ENCODE measurements at regions not wholly inside any gene's neighbourhood (a gene's known extent, or its start where the extent isn't known, plus 50 kb on each side); places are given as distances from the start of the nearest gene placed in this dataset.
A peak's percentile ranks its signal among the peaks of the same experiment; 100 is the strongest.
"Not testable (repeated sequence)": the region's sequence is repeated elsewhere in the genome, so short reads cannot be mapped to it uniquely, and the experiment has no call there.

DNA sequence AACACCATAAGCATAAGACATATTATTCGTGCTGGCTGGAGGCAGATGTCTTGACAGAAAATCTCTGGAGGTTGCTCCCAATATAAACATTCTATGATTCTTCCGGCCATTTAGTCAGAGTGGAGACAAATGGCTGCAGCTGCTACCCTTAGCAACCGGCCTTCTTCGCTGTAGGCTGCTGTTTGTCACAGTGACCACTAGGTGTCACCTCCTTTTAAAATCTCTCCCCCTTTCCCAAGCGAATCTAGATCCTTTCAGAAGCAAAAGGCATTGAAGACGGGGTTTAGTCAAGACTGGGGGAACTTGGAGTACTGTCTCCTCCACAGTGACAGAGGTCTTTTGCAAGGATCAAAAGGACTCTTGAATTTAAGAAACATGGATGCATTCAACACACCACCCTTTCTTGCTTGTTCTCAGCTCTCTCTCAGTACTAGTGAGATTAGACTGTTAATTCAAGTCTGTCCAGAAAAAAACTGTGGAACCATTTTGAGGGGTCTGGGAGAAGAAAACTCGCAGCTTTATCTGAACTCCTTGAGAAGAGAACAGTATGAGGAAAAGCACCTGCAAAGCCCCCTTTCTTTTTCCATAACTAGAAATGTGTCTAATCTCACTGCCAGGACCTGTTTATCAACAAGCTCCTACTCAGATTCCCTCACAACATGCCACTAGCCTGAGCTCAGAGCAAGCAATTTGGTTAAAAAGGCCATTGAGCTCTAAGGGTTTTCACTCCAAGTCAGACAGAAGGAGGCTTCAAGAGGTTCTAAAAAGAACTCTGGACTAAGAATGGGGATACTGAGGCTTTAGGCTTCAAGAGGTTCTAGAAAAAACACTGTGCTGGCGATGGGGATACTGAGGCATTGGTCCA, 408.3 kb upstream of the PLXNA2 start:
- DNase-seq: peak; percentile 12

DNA sequence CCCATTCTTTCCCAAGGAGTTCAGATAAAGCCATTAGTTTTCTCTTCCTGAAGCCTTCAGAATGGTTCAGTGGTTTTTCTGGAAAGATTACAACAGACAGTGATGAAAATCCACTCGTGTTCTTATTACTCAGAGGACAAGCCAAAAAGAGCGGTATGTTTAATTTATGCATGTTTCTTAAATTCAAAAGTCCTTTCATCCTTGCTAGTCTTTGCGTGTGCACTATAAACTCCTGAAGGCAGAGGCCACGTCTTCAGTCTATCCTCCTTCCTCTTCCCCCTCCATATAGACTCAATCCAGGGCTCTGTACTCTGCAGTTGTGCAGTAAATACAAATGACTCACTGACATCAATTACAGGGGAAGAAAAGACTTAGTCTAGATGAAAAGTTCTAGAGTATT, 409.2 kb upstream of the PLXNA2 start:
- no peak for DNase-seq

DNA sequence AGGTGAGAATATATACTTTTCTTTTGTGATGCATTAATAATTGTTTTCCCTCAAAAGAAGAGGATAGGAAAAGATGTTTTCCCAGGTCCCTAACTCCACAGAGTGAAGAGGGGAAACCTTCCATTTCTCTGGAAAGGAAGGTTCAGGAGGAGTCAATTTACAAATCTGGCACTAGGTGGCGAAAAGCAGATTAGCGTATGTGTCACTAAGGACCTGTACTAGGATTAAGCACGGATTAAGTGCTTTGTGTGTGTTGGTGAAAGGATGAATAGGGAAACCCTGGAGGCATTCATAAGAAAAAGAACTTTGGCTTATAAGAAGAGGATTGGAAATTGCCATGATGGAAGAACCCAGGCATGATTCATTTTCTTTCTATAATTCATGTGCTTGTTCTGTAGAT, 410.1 kb upstream of the PLXNA2 start:
- peak; percentile 59 for DNase-seq

DNA sequence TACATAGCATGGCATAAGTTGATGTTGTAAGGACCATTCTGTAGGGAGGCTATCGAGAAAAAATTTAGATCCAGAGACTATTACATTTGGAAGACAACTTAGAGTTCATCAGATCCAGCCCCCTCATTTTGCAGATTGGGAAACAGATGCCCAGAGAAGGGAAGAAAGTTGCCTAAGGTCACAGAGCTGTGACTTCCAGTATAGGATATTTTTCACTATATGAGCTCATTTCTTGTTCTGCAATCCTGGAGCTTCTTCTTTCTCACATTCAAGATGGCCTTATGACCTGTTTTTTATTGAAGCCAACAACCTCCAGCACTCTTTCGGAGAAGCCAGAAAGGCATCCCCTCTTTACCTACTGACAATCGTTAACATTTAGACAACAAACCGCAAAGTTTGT, 421.8 kb upstream of the PLXNA2 start:
- DNase-seq: no peak

DNA sequence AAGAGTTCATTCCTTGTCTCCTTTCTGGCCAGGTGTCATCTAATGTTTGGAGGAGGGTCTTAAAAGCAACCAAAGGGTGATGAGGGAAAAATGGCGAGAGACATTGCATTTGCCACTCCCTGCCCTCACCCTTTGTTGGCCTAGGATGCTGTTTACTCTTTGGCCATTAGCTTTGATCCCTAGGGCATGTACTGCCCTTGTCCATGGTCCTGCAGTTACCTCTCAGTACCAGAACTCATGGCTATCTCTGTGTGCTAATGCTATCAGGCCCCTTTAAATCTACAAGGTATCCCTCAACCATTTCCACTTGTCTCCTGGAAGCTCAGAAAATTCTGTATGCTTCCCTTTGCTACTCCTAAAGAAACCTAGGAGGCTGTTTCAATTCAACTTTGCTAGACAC, 424.8 kb upstream of the PLXNA2 start:
- no peak for DNase-seq

DNA sequence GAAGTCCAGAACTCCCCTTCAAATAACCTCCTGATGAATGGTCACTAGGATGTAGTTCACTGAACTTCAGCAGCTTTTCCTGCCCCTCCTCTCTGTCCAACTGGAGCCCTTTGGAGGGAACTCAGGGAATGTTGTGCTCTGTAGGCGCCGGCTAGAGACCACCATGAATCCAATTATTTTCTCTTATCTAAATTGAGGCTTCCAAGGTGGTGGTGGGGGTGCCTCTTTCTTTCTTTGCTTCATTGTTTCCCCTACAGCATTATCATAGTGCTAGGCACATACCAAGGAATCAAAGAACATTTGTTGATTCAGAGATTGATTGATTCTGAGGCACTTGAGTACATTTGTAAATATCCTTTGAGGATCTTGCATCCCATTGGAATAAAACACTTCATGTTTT, 426.6 kb upstream of the PLXNA2 start:
- DNase-seq: no peak

DNA sequence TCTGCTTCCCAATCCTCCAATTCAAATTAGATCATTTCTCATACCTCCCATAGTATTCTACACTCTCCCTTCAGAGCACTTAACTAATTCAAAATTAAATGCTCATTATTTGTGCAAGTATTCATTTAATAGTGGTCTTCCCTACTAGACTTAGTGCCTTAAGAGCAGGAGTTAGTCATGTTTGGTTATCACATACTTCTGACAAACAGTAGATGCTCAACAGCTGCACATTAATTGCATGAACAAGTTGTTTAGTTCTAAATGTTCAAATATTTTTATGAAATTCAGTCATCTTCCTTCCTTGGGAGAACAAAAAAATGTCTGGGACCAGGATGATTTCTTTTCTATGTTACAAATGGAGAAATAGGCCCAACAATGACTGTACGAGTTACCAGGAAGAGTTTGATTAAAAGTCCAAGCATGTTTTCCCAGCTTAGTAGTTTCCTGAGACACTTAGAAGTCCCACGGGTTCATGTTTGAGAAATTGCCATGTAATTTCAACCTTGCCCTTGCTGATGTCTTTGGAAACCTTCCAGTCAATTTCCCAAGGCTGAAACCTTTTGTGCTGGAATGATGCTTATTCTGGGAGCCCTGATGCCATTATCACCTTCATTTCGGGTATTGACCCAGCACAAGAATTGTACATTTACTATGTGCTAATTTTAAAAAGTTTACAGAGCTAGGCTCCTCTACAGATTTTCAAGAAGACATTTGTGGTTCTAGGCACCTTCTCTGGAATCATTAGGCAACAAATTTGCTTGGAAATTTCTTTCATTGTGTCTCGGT, 437.9 kb upstream of the PLXNA2 start:
- DNase-seq: no peak

DNA sequence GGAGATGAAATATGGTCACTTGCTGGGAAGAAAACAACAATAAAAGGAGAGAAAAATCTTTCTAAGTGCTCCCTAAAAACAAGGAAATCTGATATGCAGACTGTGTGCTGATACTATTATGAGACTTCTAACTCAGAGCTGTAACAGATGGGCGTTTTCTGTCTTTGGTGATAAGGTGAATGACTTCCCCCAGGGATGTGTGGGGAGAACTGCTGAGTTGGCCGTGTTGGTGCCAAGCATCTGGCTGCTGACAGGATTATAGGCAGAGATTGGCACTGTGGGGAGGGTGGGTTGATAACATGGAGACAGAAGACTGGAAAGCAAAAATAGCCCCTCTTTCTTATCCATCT, 438.5 kb upstream of the PLXNA2 start:
- DNase-seq: peak; percentile 38

DNA sequence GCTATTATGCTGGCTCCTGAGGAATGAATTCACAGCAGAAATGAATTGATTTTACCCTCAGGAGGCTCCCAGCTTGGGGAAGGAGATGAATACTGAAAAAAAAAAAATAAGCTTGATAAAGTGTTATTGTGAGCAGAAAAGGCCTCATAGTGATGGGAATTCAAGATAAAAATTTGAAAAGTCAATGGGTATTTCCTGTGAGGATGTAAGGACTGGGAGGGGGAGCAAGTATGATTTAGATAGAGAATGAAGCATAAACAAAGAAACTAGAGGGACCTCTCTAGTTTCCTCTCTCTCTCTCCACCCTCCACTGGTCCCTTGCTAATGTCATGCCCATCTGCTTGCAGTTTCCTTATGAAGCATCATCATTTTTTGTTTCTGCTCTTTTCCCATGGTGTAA, 439.0 kb upstream of the PLXNA2 start:
- DNase-seq: no peak

DNA sequence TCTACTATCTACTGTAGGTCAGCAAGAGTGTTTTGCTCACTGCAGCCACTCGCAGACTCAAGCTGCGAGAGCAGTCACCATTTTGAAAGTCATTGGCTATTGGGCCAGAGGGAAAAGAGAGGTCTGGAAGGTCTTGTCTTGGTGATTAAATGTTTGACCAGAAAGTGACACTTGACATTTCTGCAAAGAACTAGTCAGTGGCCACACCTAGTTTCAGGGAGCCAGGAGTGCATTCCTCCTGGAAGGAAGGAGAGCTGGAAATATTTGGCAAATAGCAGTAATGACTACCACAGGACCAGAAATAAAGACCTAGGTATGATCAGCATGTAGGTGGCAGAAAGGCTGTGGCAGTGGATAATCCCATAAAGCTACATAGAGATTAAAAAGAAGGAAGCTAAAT, 440.0 kb upstream of the PLXNA2 start:
- DNase-seq: no peak

DNA sequence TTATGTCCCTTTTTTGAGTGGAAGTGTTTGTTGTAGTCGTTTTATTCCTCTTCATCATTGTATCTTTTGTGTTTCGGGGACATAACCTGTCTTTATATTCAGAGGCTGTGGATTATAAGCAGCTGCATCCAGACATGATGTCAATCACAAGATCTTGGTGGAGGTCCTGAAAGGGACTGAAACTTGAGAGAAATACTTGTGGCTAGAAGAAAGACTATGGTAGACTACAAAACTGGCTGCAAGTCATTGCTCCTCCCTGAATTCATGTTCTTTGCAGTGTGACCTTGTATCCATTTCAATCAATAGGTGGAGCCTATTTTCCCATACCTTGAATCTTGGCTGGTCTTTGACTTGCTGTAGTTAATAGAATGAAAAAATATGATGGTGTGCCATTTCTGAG, 442.4 kb upstream of the PLXNA2 start:
- DNase-seq: no peak

DNA sequence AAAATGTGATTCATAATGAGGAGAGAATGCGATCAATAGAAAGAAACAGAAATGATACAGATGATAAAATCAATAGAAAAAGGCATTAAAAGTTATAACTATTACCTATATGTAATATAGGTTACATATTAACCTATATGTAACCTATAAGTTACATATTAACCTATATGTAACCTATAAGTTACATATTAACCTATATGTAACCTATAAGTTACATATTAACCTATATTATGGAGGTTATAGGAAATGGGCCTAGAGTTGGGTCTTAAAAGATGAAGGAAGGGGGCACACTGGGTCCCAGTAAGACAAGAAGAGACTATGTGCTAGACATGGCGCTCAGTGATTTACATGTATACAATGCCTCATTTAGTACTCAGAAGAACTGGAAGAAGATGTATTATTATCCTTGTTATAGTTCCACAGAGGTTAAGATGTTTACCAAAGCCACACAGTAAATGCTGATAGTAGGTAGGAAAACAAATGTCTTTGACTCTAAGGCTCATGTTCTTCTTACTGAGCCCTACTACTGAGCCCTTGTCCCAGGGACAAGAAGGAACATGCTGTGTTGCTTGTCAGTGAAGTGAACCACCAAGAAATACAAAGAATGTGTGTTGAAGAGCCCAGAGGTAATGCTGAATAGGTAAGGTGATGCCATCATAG, 444.6 kb upstream of the PLXNA2 start:
- DNase-seq: no peak

DNA sequence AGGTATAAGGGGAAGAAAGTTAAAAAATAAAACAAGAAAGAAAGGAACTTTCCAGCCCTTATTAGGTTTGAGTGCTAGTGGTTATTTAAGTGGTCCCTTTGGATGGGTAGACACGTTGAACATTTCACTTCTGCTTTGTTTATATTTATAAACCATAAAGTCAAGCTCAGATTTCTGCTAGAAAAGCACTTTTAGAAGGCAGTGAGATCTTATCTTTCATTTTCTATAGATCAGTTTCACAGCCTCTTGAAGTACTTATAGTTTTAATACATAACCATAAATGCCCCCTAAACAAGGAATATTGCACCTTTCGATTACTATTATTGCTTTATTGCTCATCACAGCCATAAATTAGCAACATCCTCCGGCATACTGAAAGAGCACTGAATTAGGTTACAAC, 446.8 kb upstream of the PLXNA2 start:
- no peak for DNase-seq

DNA sequence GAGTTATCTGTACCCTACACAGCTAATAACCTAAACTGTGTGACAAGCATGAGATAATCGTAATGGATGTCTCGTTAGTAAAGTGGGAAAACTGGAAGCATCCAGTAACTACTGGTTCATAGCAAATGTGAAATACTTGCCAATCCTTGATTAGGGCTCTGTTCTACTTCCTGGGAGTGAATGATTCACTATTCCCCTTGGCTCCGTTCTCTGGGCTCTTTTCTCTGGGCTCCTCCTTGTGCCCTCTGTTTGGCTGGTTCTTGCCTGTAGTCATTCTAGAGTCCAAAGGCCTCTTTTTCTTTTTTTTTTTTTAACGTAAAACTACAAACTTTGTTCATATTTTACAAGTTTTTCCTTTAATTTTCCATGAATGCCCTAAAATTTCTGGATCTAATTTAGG, 465.8 kb upstream of the PLXNA2 start:
- DNase-seq: no peak

DNA sequence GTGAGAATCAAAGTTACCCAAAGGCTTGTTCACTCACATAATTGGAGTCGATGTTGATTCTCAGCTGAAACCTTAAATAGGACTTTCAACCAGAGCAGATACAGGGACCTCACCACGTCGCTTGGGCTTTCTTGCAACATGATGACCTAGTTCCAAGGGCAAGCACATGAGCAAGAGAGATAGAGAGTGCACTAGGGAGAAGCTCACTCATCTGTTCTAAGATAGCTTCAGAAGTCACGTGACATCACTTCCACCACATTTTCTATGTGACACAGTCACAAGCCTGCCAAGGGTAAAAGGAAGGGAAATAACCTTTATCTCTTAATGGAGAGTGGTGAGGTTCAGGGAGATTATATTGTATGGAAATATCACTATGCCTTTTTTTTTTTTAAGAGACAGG, 470.1 kb upstream of the PLXNA2 start:
- no peak for DNase-seq

DNA sequence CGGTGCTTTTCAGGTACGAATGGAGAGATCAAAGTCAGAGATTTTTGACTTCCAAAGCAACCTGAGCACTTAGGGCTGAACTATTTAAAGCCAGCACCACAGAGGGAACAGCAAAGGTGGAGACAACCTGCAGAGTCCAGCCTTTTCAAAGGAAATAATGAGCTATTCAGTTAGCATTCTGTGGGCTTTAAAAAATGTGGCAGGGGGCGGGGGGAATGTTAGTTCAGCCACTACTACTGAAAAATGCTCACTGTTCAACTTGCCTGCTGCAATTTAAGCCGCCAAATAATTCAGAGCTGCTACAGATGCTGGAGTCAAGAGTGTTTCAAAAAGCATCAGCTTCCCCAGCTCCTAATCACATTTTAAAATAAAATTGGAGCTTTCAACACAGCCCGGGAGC, 473.3 kb upstream of the PLXNA2 start:
- DNase-seq: no peak

DNA sequence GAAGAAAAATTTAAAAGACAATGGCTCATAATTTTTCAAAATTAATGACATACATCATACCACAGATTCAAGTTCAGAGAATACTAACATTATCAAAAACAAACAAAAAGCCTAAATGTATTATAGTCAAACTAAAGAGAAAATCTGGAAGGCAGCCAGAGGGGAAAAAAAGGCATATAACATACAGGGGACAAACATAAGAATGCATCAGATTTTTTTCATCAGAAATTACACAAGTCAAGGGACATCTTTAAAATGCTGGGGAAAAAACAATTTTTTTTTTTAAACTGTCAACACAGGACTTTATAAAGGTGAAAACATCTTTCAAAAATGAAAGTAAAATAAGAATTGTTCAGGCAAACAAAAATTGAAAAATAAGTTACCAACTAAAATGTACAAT, 478.4 kb upstream of the PLXNA2 start:
- no peak for DNase-seq

DNA sequence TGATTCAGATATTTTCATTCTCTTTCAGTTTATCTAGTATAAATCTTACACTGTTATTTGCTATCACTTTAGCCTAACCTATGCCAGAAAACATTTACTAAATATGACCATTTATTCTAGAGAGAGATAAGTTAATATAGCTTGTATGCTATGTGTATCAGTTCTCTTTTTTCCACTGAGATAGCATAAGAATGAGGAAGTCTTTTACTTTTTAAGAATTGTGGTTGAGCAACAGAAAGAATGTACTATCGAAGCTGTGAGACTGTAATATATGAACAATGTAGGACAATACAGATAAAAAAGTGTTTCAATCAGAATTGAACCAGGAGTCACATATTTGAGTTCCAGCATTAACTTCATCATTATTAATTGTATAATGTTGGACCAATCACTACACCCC, 479.9 kb upstream of the PLXNA2 start:
- no peak for DNase-seq

DNA sequence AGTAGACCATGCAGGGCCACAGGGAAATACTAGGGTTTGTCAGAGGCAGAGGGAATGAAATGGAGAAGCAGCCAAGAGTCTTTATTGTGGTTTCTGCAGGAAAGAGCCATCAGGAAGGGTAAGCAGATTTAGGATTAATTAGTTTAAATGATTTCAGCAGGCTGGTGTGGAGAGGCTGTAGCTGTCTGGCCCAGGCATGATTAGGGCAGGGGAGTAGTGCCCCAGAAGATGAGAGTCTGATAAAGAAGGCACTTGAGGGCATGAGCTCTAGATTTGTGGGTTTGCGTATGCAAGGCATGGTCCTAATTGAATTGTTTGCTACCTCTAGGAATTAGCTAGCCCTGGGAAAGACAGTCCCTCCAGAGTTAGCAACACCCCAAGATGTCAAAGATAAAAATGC, 484.6 kb upstream of the PLXNA2 start:
- no peak for DNase-seq

DNA sequence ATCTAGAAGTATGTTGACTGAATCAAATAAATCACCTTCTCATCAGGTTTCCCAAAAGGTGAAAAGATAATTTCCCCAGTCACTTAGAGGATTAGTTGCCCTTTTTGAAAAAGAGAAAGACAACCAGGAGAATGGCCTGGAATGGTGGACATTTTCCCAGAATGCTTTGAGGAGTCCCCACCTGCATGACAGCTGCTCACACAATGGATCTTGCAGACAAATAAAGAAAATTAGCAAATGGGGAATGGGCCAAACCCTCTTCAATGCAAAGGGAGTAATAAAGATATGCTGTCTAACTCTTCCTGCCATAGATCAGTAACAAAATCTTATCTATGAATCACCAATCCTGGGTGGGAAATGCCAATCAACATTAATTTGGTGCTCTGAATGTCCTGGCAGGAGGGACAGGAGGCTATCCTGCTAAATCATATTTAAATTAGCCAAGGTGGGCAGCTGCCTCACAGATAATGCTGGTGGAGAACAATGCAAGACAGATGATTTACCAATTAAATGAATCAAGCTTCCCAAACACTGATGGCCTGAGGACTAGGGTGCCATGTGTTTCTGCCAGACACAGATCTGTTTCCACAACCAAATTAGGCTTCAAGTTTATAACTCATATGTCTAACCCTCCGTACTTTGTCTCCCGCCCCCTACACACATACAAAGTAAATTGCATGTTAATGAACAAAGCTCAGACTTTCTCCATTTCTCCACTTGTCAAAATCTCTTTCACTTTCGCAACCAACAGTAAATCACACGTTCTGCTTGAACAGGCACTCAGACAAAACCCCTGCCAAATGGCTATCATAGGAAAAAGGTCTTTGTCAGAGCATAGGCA, 488.0 kb upstream of the PLXNA2 start:
- peak; percentile 65 for DNase-seq

DNA sequence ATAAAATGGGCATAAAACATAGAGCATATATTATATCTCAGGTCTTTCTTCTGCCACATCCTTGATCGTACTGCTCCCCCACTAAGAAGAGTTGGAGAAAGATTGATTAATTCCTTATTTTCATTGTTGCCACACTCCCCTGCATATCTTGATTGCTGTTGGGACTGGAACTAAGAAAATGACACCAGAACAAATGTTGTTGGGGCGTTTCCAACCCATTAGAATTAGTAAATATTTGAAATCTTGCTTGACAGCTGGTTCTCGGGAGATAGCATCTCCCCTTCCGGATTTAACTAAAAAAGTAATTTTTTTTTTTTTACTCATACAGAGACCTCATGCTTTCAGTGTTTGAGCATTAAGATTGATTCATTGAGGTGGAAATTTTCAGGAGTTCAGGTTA, 493.0 kb upstream of the PLXNA2 start:
- DNase-seq: no peak

DNA sequence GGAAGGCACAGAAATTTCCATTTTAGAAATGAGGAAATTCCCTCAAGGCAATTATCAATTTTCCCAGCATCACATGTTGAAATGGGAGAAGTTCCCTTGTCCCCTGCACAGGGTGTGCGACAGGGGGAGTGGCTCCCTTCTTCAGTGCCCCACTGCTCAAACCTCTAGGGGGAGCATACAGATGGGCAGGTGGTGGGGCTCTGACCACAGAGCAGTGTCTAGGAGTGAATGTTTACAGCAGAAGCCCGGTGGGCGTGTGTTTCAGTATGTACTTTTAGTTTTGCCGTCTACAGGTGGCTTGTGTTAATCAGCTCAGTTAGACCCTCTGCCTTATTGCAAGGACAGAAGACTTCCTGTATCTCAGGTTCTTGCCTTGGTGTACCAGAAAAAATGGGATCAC, 493.7 kb upstream of the PLXNA2 start:
- no peak for DNase-seq

DNA sequence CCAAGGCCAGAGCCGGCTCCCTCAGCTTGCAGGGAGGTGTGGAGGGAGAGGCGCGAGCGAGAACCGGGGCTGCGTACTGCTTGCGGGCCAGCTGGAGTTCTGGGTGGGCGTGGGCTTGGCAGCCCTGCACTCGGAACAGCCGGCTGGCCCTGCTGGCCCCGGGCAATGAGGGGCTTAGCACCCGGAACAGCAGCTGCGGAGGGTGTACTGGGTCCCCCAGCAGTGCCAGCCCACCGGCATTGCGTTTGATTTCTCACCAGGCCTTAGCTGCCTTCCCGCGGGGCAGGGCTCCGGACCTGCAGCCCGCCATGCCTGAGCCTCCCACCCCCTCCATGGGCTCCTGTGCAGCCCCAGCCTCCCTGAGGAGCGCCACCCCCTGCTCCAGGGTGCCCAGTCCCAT, 495.5 kb upstream of the PLXNA2 start:
- not testable (repeated sequence) for DNase-seq

All from NCI-H524 treated with DMSO at 0.1 percent for 48 hours (cell line).